Lower leg skin (tissue), 3 donors: ENCODE measurements at regions not wholly inside any gene's neighbourhood (a gene's known extent, or its start where the extent isn't known, plus 50 kb on each side); places are given as distances from the start of the nearest gene placed in this dataset.

Experiments used
- CTCF ChIP-seq, 3 donors: fragments of 450-650 bp; IDR thresholded peaks; one replicate each; pipeline ENCODE4 v1.5.1; 2016; ENCODE audit warnings: antibody characterized with exemption in 3 of 3, mild to moderate bottlenecking in 3 of 3, moderate library complexity in 2 of 3
- POLR2A ChIP-seq, 2 donors: fragments of 450-650 bp; IDR thresholded peaks; one replicate each; pipeline ENCODE4 v1.6.1; 2016 to 2017; ENCODE audit warnings: antibody characterized with exemption in 2 of 2, mild to moderate bottlenecking in 1 of 2, moderate library complexity in 1 of 2

- TF ChIP-seq CTCF (IDR thresholded peaks at IDR 0.05) (no peak), POLR2A (IDR thresholded peaks at IDR 0.05) (no peak)
Measured at GRCh38 chr11:28763151-28763550, 655.0 kb downstream of the METTL15 start.
